Panc1 (cell line): ENCODE measurements at regions not wholly inside any gene's neighbourhood (a gene's known extent, or its start where the extent isn't known, plus 50 kb on each side); places are given as distances from the start of the nearest gene placed in this dataset.

Source experiments
- ATAC-seq: fragments of 200-7000 bp; cut with Tn5 transposase; 2 replicates; pipeline ENCODE4 v1.9.1; 2020; ENCODE audit warnings: mild to moderate bottlenecking, moderate library complexity
- BruUV-seq: library from RNA; stranded (reverse); fragments of 400-500 nt; replicated peaks from 2 replicates; lab custom pipeline; 2021; lab: Mats Ljungman, UMichigan
- CTCF ChIA-PET: fragments of 300-600 bp; sonication (Branson Sonifier 250); formaldehyde crosslinking; loops from one replicate; lab custom pipeline; 2022; ENCODE audit warnings: antibody characterized with exemption; lab: Charles Lee
- POLR2A ChIA-PET: fragments of 300-600 bp; sonication (Branson Sonifier 250); formaldehyde crosslinking; loops from one replicate; lab custom pipeline; 2022; ENCODE audit warnings: antibody characterized with exemption; lab: Charles Lee
- DNase-seq: peaks from one replicate; pipeline ENCODE4 v3.0.0-alpha.2; 2010; ENCODE audit warnings: low read depth, low spot score
- H3K27ac ChIP-seq: 2 replicates; pipeline ENCODE4 v1.5.1; 2011; ENCODE audit warnings: mild to moderate bottlenecking, low read length, inconsistent platforms
- H3K27me3 ChIP-seq: fragments of 200-500 bp; sonication (Bioruptor generic); 2 replicates; pipeline ENCODE4 v1.6.0; 2014; ENCODE audit warnings: low read length, inconsistent platforms; ENCODE audit not compliant: control insufficient read depth, insufficient read depth
- H3K36me3 ChIP-seq: fragments of 200-500 bp; sonication (Bioruptor generic); 2 replicates; pipeline ENCODE4 v1.5.1; 2014; ENCODE audit warnings: inconsistent platforms, mild to moderate bottlenecking, low read length, moderate library complexity; ENCODE audit not compliant: control insufficient read depth, insufficient read depth
- H3K4me1 ChIP-seq: 2 replicates; pipeline ENCODE4 v1.5.1; 2011; ENCODE audit warnings: inconsistent platforms, mild to moderate bottlenecking, low read length, moderate library complexity; ENCODE audit not compliant: control insufficient read depth, insufficient read depth
- H3K4me3 ChIP-seq, 2 experiments: 2 replicates each; pipeline ENCODE4 v1.5.1; 2011 to 2012; ENCODE audit warnings: low read depth in 2 of 2, low read length in 2 of 2, mild to moderate bottlenecking in 2 of 2, inconsistent platforms in 1 of 2, moderate library complexity in 1 of 2
- H3K9me3 ChIP-seq: fragments of 200-500 bp; sonication (Bioruptor generic); 2 replicates; pipeline ENCODE4 v1.5.1; 2014; ENCODE audit warnings: low read depth, mild to moderate bottlenecking, inconsistent platforms, low read length, moderate library complexity; ENCODE audit not compliant: control insufficient read depth, insufficient read depth
- POLR2AphosphoS5 ChIP-seq: IDR thresholded peaks from 2 replicates; pipeline ENCODE4 v1.6.1; 2012; ENCODE audit warnings: mild to moderate bottlenecking, low read depth, low read length, moderate library complexity
- REST ChIP-seq, 2 experiments: IDR thresholded peaks; 2 replicates each; pipeline ENCODE4 v1.6.1; 2011 to 2012; ENCODE audit warnings: low read depth in 2 of 2, control low read depth in 1 of 2, low read length in 1 of 2, mild to moderate bottlenecking in 1 of 2, moderate library complexity in 1 of 2; ENCODE audit not compliant: insufficient read depth in 1 of 2
- SIN3A ChIP-seq: IDR thresholded peaks from 2 replicates; pipeline ENCODE4 v1.6.1; 2012; ENCODE audit warnings: low read depth, mild to moderate bottlenecking, low read length, moderate library complexity, borderline replicate concordance; ENCODE audit not compliant: insufficient read depth
- TCF7L2 ChIP-seq: IDR thresholded peaks from 2 replicates; pipeline ENCODE4 v1.6.1; 2011; ENCODE audit warnings: mild to moderate bottlenecking, low read depth, low read length, inconsistent platforms
- in situ Hi-C: cut with HindIII; loops from 2 replicates; pipeline ENCODE4 v1.10.0; 2016; ENCODE audit warnings: low sequenced_read_pairs, low pct_unique_long_range_greater_than_20kb
- intact Hi-C: fragments of 100-400 bp; cut with micrococcal nuclease; formaldehyde crosslinking; loops from one replicate; pipeline ENCODE4 v1.10.0; 2022; ENCODE audit not compliant: unreplicated experiment

DNA sequence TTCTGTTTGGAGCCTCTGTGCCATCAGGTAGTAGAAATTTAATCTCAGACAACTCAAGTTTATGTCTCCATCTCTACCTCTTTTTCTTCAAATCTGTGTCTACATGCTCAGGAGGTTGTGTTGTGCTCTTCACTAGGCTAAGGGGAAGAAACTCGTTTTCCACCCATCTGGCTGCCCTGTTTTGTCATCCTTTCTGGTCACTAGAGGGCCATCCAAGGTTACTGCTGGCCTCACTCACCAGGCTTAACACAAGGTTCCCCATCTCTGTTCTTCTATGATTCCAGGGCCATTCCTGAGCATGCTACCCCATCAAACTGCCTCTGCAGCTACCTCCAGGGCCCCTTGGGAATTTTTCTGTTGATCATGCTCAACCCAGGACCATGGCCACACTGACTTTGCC lies 213.3 kb upstream of the FBXL7 start:
- Histone ChIP-seq H3K4me3 (no peak overlapping the region), H3K9me3 (no peaks in the 10 kb centered on the region), H3K4me1 (no peaks in the 10 kb centered on the region), H3K36me3 (no peaks in the 10 kb centered on the region), H3K27ac (no peak overlapping the region), H3K27me3 (no peaks in the 10 kb centered on the region)
- ATAC-seq (no peak), DNase-seq (no peak)
- intact Hi-C loops: no loop called here
- no TSS peak for BruUV-seq
- ChIA-PET CTCF (no interaction called here), POLR2A (no interaction called here)
- in situ Hi-C loops: no loop called here
- TF ChIP-seq POLR2AphosphoS5: no peak
- TF ChIP-seq TCF7L2: no peak
- TF ChIP-seq REST (IDR thresholded peaks at IDR 0.05; ENCODE audit: insufficient read depth in 1 of 2, low read depth in 2 of 2, low read length in 1 of 2): no peak

GRCh38 chr5:15285901-15286583 lies 213.9 kb upstream of the FBXL7 start:
- H3K36me3 ChIP-seq: no peaks in the 10 kb centered on the region
- intact Hi-C loops (no loop called here), in situ Hi-C loops (no loop called here)
- ChIA-PET CTCF (no interaction called here), POLR2A (interaction anchor here (0.7 kb wide), 1 partner anchor 64 kb away, joined by 9 read pairs; no protein-coding TSS in a partner anchor)
- BruUV-seq: no TSS peak
- H3K4me1 ChIP-seq: no peaks in the 10 kb centered on the region
- no peak overlapping the region for H3K27ac ChIP-seq
- H3K4me3 ChIP-seq: no peak overlapping the region
- ATAC-seq (no peak), DNase-seq (no peak)
- no peaks in the 10 kb centered on the region for H3K9me3 ChIP-seq
- no peak for TF ChIP-seq REST (IDR thresholded peaks at IDR 0.05; ENCODE audit: insufficient read depth in 1 of 2, low read depth in 2 of 2, low read length in 1 of 2)
- no peak for TF ChIP-seq TCF7L2
- TF ChIP-seq POLR2AphosphoS5: no peak
- TF ChIP-seq SIN3A: no peak
- no peaks in the 10 kb centered on the region for H3K27me3 ChIP-seq
